ENCODE measurements at regions not wholly inside any gene's neighbourhood (a gene's known extent, or its start where the extent isn't known, plus 50 kb on each side); places are given as distances from the start of the nearest gene placed in this dataset.

DNA sequence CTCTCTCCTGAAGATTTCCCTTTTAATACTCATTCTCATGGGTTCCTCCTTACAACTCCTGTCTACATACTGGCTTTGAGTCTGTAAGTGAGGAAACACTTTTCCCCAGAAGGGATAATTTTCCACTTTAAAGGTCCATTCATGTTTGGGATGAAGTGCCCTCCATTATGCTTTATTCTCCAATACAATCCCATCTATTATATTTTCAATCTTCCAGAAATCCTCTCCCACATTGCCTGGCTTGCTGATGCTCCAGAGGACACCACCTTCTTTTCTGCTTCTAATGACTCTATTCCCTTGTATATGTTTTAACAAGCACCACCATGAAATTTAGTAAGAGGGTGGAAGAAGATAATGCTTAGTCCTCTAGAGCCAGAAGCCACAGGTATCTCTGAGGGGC lies 92.7 kb upstream of the NBEA start:
- DNase-seq (no peak), ATAC-seq (ENCODE audit: low read depth) (no peak)
- H3K4me3 ChIP-seq (ENCODE audit: control extremely low read depth in 1 of 5, extremely low read depth in 1 of 5, insufficient read depth in 1 of 5, low read depth in 2 of 5, low read length in 4 of 5), result no peak overlapping the region
- Mint-ChIP-seq H3K27me3 (no peaks in the 10 kb centered on the region), H3K4me1 (no peaks in the 10 kb centered on the region), H3K27ac (no peak overlapping the region), H3K4me3 (no peak overlapping the region), H3K9me3 (ENCODE audit: insufficient read depth) (no peaks in the 10 kb centered on the region)
- no peak overlapping the region for H3K9ac ChIP-seq (ENCODE audit: low read length)
- ChIA-PET POLR2A (no interaction called here), CTCF (no interaction called here)
- no peak overlapping the region for H2AFZ ChIP-seq (ENCODE audit: insufficient read depth, low read depth, low read length, poor library complexity, severe bottlenecking)
- no peaks in the 10 kb centered on the region for H3K79me2 ChIP-seq (ENCODE audit: control insufficient read depth, insufficient read depth, low read length)
- no peak overlapping the region for H3K4me2 ChIP-seq (replicated peaks; ENCODE audit: low read depth, low read length, poor library complexity, severe bottlenecking)
- H3K4me1 ChIP-seq (ENCODE audit: control insufficient read depth in 2 of 2, insufficient read depth in 2 of 2, low read length in 2 of 2), result no peaks in the 10 kb centered on the region
- no peaks in the 10 kb centered on the region for H3K36me3 ChIP-seq (replicated peaks in 1 of 2; ENCODE audit: control extremely low read depth in 1 of 2, control insufficient read depth in 1 of 2, extremely low read depth in 1 of 2, insufficient read depth in 2 of 2, low read length in 1 of 2)
- intact Hi-C loops (cut with micrococcal nuclease), result no loop called here
- H3K27me3 ChIP-seq (replicated peaks in 1 of 4; ENCODE audit: control extremely low read depth in 1 of 4, control insufficient read depth in 3 of 4, insufficient read depth in 4 of 4, low read length in 3 of 4), result no peaks in the 10 kb centered on the region
- H3K9me3 ChIP-seq (ENCODE audit: control extremely low read depth in 1 of 3, control insufficient read depth in 2 of 3, insufficient read depth in 1 of 3, low read length in 2 of 3), result no peaks in the 10 kb centered on the region
- no peak overlapping the region for H3K27ac ChIP-seq (ENCODE audit: low read length in 2 of 2)
- TF ChIP-seq, protein P1, sequence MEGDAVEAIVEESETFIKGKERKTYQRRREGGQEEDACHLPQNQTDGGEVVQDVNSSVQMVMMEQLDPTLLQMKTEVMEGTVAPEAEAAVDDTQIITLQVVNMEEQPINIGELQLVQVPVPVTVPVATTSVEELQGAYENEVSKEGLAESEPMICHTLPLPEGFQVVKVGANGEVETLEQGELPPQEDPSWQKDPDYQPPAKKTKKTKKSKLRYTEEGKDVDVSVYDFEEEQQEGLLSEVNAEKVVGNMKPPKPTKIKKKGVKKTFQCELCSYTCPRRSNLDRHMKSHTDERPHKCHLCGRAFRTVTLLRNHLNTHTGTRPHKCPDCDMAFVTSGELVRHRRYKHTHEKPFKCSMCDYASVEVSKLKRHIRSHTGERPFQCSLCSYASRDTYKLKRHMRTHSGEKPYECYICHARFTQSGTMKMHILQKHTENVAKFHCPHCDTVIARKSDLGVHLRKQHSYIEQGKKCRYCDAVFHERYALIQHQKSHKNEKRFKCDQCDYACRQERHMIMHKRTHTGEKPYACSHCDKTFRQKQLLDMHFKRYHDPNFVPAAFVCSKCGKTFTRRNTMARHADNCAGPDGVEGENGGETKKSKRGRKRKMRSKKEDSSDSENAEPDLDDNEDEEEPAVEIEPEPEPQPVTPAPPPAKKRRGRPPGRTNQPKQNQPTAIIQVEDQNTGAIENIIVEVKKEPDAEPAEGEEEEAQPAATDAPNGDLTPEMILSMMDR (IDR thresholded peaks at IDR 0.05), result no peak
- no peak for TF ChIP-seq EZH2 (IDR thresholded peaks at IDR 0.05; ENCODE audit: borderline replicate concordance, insufficient read depth, low read depth, low read length, poor library complexity, severe bottlenecking)
- H4K20me1 ChIP-seq (ENCODE audit: control insufficient read depth, insufficient read depth, low read length, poor library complexity, severe bottlenecking), result no peaks in the 10 kb centered on the region

DNA sequence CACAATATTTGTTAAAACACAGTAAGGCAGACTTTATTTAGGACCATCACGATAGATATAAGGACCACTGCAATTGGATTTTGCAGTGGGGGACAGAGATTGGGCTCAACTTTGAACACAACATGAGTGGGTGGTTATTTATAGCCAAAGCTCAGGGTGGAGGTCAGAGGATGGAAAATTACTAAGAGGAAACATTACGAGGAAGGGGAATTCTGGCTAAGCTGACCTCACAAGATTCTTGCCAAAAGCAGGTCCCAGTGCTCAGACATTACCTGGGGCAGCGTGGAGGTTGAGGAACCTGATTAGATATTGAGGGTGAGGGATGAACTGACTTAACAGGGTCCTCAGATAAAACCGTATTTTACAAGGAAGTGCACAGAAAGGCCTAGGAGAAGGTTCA lies 88.9 kb upstream of the NBEA start:
- Histone ChIP-seq H3K27ac (ENCODE audit: low read length in 2 of 2) (no peak overlapping the region), H4K20me1 (ENCODE audit: control insufficient read depth, insufficient read depth, low read length, poor library complexity, severe bottlenecking) (no peaks in the 10 kb centered on the region), H3K36me3 (replicated peaks in 1 of 2; ENCODE audit: control extremely low read depth in 1 of 2, control insufficient read depth in 1 of 2, extremely low read depth in 1 of 2, insufficient read depth in 2 of 2, low read length in 1 of 2) (no peaks in the 10 kb centered on the region), H3K27me3 (replicated peaks in 1 of 4; ENCODE audit: control extremely low read depth in 1 of 4, control insufficient read depth in 3 of 4, insufficient read depth in 4 of 4, low read length in 3 of 4) (no peaks in the 10 kb centered on the region), H3K9ac (ENCODE audit: low read length) (no peak overlapping the region), H3K9me3 (ENCODE audit: control extremely low read depth in 1 of 3, control insufficient read depth in 2 of 3, insufficient read depth in 1 of 3, low read length in 2 of 3) (no peaks in the 10 kb centered on the region), H3K4me2 (replicated peaks; ENCODE audit: low read depth, low read length, poor library complexity, severe bottlenecking) (no peak overlapping the region), H3K79me2 (ENCODE audit: control insufficient read depth, insufficient read depth, low read length) (no peaks in the 10 kb centered on the region), H3K4me3 (ENCODE audit: control extremely low read depth in 1 of 5, extremely low read depth in 1 of 5, insufficient read depth in 1 of 5, low read depth in 2 of 5, low read length in 4 of 5) (no peak overlapping the region), H2AFZ (ENCODE audit: insufficient read depth, low read depth, low read length, poor library complexity, severe bottlenecking) (no peak overlapping the region), H3K4me1 (ENCODE audit: control insufficient read depth in 2 of 2, insufficient read depth in 2 of 2, low read length in 2 of 2) (no peaks in the 10 kb centered on the region)
- DNase-seq (no peak), ATAC-seq (ENCODE audit: low read depth) (no peak)
- ChIA-PET CTCF (no interaction called here), POLR2A (no interaction called here)
- no peaks in the 10 kb centered on the region for H3K9me3 Mint-ChIP-seq (ENCODE audit: insufficient read depth)
- H3K4me1 Mint-ChIP-seq, result no peaks in the 10 kb centered on the region
- WGBS (ENCODE audit: insufficient coverage), result 52% methylated on average over 2 of the region's 4 CpGs
- H3K27me3 Mint-ChIP-seq, result no peaks in the 10 kb centered on the region
- intact Hi-C loops (cut with micrococcal nuclease), result no loop called here
- TF ChIP-seq EZH2 (IDR thresholded peaks at IDR 0.05; ENCODE audit: borderline replicate concordance, insufficient read depth, low read depth, low read length, poor library complexity, severe bottlenecking), result no peak
- TF ChIP-seq, protein P1 (IDR thresholded peaks at IDR 0.05), result no peak
- no peak overlapping the region for H3K4me3 Mint-ChIP-seq
- no peak overlapping the region for H3K27ac Mint-ChIP-seq
